ENCODE measurements at regions not wholly inside any gene's neighbourhood (a gene's known extent, or its start where the extent isn't known, plus 50 kb on each side); places are given as distances from the start of the nearest gene placed in this dataset.

GRCh38 chr20:23197836-23198235 is 111.7 kb upstream of the CD93 start:
- Histone ChIP-seq H3K4me3 (ENCODE audit: low read depth, low read length) (no peak overlapping the region), H3K9ac (no peak overlapping the region), H3K9me3 (ENCODE audit: control insufficient read depth, low read length) (no peaks in the 10 kb centered on the region), H3K36me3 (ENCODE audit: control insufficient read depth, insufficient read depth, low read length) (no peaks in the 10 kb centered on the region), H3K79me2 (no peaks in the 10 kb centered on the region), H3K4me2 (ENCODE audit: low read length) (no peak overlapping the region), H3K27me3 (ENCODE audit: control insufficient read depth, insufficient read depth, low read length) (no peaks in the 10 kb centered on the region), H2AFZ (no peak overlapping the region), H3K4me1 (no peaks in the 10 kb centered on the region), H3K27ac (no peak overlapping the region)
- TF ChIP-seq, protein P1, sequence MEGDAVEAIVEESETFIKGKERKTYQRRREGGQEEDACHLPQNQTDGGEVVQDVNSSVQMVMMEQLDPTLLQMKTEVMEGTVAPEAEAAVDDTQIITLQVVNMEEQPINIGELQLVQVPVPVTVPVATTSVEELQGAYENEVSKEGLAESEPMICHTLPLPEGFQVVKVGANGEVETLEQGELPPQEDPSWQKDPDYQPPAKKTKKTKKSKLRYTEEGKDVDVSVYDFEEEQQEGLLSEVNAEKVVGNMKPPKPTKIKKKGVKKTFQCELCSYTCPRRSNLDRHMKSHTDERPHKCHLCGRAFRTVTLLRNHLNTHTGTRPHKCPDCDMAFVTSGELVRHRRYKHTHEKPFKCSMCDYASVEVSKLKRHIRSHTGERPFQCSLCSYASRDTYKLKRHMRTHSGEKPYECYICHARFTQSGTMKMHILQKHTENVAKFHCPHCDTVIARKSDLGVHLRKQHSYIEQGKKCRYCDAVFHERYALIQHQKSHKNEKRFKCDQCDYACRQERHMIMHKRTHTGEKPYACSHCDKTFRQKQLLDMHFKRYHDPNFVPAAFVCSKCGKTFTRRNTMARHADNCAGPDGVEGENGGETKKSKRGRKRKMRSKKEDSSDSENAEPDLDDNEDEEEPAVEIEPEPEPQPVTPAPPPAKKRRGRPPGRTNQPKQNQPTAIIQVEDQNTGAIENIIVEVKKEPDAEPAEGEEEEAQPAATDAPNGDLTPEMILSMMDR (IDR thresholded peaks at IDR 0.05), result no peak

DNA sequence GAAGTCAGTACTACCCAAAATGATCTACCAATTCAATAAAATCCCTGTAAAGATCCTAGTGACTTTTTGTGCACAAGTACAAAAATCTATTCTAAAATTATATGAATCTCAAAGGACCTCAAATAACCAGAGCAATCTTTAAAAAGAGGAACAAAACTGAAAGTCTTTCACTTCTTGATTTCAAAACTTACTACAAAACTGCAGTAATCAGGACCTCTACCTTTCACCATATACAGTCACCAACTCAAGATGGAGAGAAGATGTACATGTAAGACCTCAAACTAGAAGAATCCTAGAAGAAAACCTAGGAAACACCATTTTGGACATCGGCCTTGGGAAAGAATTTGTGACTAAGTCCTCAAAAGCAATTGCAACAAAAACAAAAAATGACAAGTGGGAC is 109.5 kb upstream of the CD93 start:
- H3K27me3 ChIP-seq (ENCODE audit: control insufficient read depth, insufficient read depth, low read length), result no peaks in the 10 kb centered on the region
- no peak overlapping the region for H3K4me3 ChIP-seq (ENCODE audit: low read depth, low read length)
- no peak overlapping the region for H3K4me2 ChIP-seq (ENCODE audit: low read length)
- H3K27ac ChIP-seq, result no peak overlapping the region
- no peaks in the 10 kb centered on the region for H3K4me1 ChIP-seq
- TF ChIP-seq, protein P1 (IDR thresholded peaks at IDR 0.05), result no peak
- H3K79me2 ChIP-seq, result no peaks in the 10 kb centered on the region
- no peak overlapping the region for H2AFZ ChIP-seq
- H3K9me3 ChIP-seq (ENCODE audit: control insufficient read depth, low read length), result no peaks in the 10 kb centered on the region
- no peak overlapping the region for H3K9ac ChIP-seq
- no peaks in the 10 kb centered on the region for H3K36me3 ChIP-seq (ENCODE audit: control insufficient read depth, insufficient read depth, low read length)

DNA sequence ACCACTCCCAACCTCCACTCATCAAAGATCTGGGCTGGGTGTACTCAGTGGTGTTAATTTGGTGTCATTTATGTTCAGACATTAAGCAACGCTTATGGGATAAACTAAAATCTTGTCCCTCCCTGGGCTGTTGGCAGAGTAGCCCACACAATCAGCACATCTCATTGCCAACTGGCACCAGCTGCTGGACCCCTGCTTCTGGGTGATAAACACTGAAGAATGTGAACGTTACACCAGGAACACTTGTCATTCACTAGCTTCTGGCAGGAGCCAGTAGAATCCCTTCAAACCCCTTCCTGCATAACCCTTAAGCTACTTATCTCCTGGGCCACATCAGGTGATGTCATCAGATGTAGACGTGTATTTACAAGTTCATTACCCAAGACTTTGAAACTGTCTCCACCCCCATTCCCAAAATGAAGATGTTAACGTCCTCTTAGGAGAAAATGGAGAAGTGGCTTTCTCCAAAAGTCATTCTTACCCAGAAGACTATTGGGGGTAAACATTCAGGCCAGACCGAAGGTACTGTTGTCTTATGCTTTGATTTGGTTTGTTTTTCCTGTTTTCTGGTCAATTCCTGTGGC is 107.8 kb upstream of the CD93 start:
- H3K9me3 ChIP-seq (ENCODE audit: control insufficient read depth, low read length), result no peaks in the 10 kb centered on the region
- H3K27me3 ChIP-seq (ENCODE audit: control insufficient read depth, insufficient read depth, low read length), result no peaks in the 10 kb centered on the region
- no peak overlapping the region for H3K27ac ChIP-seq
- H3K79me2 ChIP-seq, result no peaks in the 10 kb centered on the region
- H3K36me3 ChIP-seq (ENCODE audit: control insufficient read depth, insufficient read depth, low read length), result no peaks in the 10 kb centered on the region
- no peak overlapping the region for H3K9ac ChIP-seq
- H2AFZ ChIP-seq, result no peak overlapping the region
- TF ChIP-seq, protein P1 (IDR thresholded peaks at IDR 0.05), result no peak
- H3K4me3 ChIP-seq (ENCODE audit: low read depth, low read length), result no peak overlapping the region
- H3K4me2 ChIP-seq (ENCODE audit: low read length), result no peak overlapping the region
- no peaks in the 10 kb centered on the region for H3K4me1 ChIP-seq

GRCh38 chr20:23192469-23192868 is 106.3 kb upstream of the CD93 start:
- TF ChIP-seq, protein P1 (IDR thresholded peaks at IDR 0.05), result no peak
- Histone ChIP-seq H3K36me3 (ENCODE audit: control insufficient read depth, insufficient read depth, low read length) (no peaks in the 10 kb centered on the region), H3K27ac (no peak overlapping the region), H3K79me2 (no peaks in the 10 kb centered on the region), H3K27me3 (ENCODE audit: control insufficient read depth, insufficient read depth, low read length) (no peaks in the 10 kb centered on the region), H3K4me1 (no peaks in the 10 kb centered on the region), H3K9me3 (ENCODE audit: control insufficient read depth, low read length) (no peaks in the 10 kb centered on the region), H2AFZ (no peak overlapping the region), H3K4me2 (ENCODE audit: low read length) (no peak overlapping the region), H3K9ac (no peak overlapping the region), H3K4me3 (ENCODE audit: low read depth, low read length) (no peak overlapping the region)

DNA sequence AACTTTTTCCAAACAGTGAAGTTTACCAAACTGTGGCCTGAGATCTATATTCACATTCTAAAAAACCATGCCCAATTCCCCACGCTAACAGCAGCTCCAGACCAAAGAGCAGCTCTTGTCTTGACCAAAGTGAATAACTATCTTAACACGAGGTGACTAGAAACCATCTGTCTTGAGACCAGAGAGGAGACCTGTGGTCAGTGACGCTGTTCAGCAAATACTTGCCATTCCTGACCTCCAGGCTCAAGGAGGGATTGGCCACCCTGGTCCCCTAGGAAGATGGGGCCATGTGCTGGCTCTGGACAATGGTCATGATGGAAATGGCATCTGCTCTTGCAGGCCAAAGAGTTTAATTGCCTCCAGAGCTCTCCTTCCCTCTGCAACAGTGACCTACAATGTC is 104.4 kb upstream of the CD93 start:
- Histone ChIP-seq H3K4me3 (ENCODE audit: low read depth, low read length) (no peak overlapping the region), H3K79me2 (no peaks in the 10 kb centered on the region), H3K4me1 (no peaks in the 10 kb centered on the region), H3K36me3 (ENCODE audit: control insufficient read depth, insufficient read depth, low read length) (no peaks in the 10 kb centered on the region), H3K27me3 (ENCODE audit: control insufficient read depth, insufficient read depth, low read length) (no peaks in the 10 kb centered on the region), H3K9me3 (ENCODE audit: control insufficient read depth, low read length) (no peaks in the 10 kb centered on the region), H2AFZ (no peak overlapping the region), H3K4me2 (ENCODE audit: low read length) (no peak overlapping the region), H3K9ac (no peak overlapping the region), H3K27ac (no peak overlapping the region)
- TF ChIP-seq, protein P1 (IDR thresholded peaks at IDR 0.05), result no peak
